PC-9 (cell line): ENCODE measurements at regions not wholly inside any gene's neighbourhood (a gene's known extent, or its start where the extent isn't known, plus 50 kb on each side); places are given as distances from the start of the nearest gene placed in this dataset.

Experiments used
- BruUV-seq: library from RNA; stranded (reverse); fragments of 400-500 nt; replicated peaks from 2 replicates; lab custom pipeline; 2021; lab: Mats Ljungman, UMichigan
- CTCF ChIA-PET: fragments of 300-600 bp; sonication (Branson Sonifier 250); formaldehyde crosslinking; loops from one replicate; lab custom pipeline; 2022; ENCODE audit warnings: antibody characterized with exemption; lab: Charles Lee
- POLR2A ChIA-PET: fragments of 300-600 bp; sonication (Branson Sonifier 250); formaldehyde crosslinking; loops from one replicate; lab custom pipeline; 2022; ENCODE audit warnings: antibody characterized with exemption; ENCODE audit not compliant: unreplicated experiment; lab: Charles Lee
- DNase-seq, 2 experiments: peaks; one replicate each; pipeline versions ENCODE4 v3.0.0 to v3.0.0-alpha.2; 2015 to 2022; ENCODE audit warnings: mixed read lengths in 1 of 2
- H2AFZ ChIP-seq: fragments of 200-600 bp; sonication (generic); 2 replicates; pipeline ENCODE4 v1.8.1; 2017; ENCODE audit warnings: antibody characterized with exemption
- H3F3A ChIP-seq: fragments of 200-600 bp; sonication (generic); 2 replicates; pipeline ENCODE4 v1.8.1; 2017; ENCODE audit warnings: antibody characterized with exemption, mild to moderate bottlenecking, low read depth; ENCODE audit not compliant: insufficient read depth
- H3K27ac ChIP-seq: fragments of 200-600 bp; sonication (generic); 2 replicates; pipeline ENCODE4 v1.6.1; 2016; ENCODE audit warnings: mixed run types
- H3K27me3 ChIP-seq: fragments of 200-600 bp; sonication (generic); 2 replicates; pipeline ENCODE4 v1.6.1; 2016; ENCODE audit warnings: low read depth, mixed run types; ENCODE audit not compliant: insufficient read depth
- H3K36me3 ChIP-seq: fragments of 200-600 bp; sonication (generic); 2 replicates; pipeline ENCODE4 v1.6.1; 2016; ENCODE audit warnings: low read depth, mixed run types
- H3K4me1 ChIP-seq: fragments of 200-600 bp; sonication (generic); replicated peaks from 2 replicates; pipeline ENCODE4 v1.6.1; 2016; ENCODE audit warnings: mixed run types; ENCODE audit not compliant: insufficient read depth
- H3K4me2 ChIP-seq: fragments of 200-600 bp; sonication (generic); 2 replicates; pipeline ENCODE4 v1.6.1; 2017; ENCODE audit warnings: mixed run types
- H3K4me3 ChIP-seq: fragments of 200-600 bp; sonication (generic); 2 replicates; pipeline ENCODE4 v1.6.1; 2016; ENCODE audit warnings: mixed run types
- H3K79me2 ChIP-seq: fragments of 200-600 bp; sonication (generic); 2 replicates; pipeline ENCODE4 v1.6.1; 2017; ENCODE audit warnings: low read depth, mixed run types
- H3K9me2 ChIP-seq: fragments of 200-600 bp; sonication (generic); 2 replicates; pipeline ENCODE4 v1.8.1; 2017; ENCODE audit warnings: mild to moderate bottlenecking; ENCODE audit not compliant: insufficient read depth
- H3K9me3 ChIP-seq: fragments of 200-600 bp; sonication (generic); 2 replicates; pipeline ENCODE4 v1.8.1; 2016; ENCODE audit warnings: low read depth; ENCODE audit not compliant: insufficient read depth
- H4K20me1 ChIP-seq: fragments of 200-600 bp; sonication (generic); 2 replicates; pipeline ENCODE4 v1.8.1; 2017; ENCODE audit not compliant: insufficient read depth
- EZH2 ChIP-seq: fragments of 200-600 bp; sonication (generic); IDR thresholded peaks from 2 replicates; pipeline ENCODE4 v1.8.0; 2017; ENCODE audit warnings: antibody characterized with exemption, low read depth
- intact Hi-C: fragments of 100-400 bp; cut with micrococcal nuclease; formaldehyde crosslinking; loops from one replicate; pipeline ENCODE4 v1.10.0; 2022; ENCODE audit not compliant: unreplicated experiment
- TF ChIP-seq, protein P1 (sequence below): fragments of 200-600 bp; sonication (generic); conservative IDR thresholded peaks from 2 replicates; pipeline ENCODE4 v1.6.1; 2017; ENCODE audit warnings: mixed run types, antibody characterized with exemption, mild to moderate bottlenecking, moderate library complexity

DNA sequence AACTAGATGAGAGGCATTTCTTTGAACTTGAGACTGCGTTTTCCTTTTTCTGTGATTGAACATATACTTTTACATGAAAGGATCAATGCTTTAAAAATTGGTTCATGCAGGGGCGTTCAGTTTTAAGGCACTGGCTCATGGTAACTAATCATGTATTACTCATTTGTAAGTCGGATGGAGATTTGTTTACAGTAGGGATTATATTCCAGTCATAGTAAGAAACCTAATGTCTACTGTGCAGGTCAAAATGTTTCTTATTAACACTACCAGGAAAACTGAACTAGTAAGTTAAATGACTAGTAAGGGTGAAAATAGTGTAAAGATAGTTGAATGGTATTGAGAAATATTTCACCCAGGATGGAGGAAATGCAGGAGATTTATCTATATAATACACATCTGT is 258.8 kb upstream of the GBE1 start:
- POLR2A ChIA-PET = no interaction called here
- BruUV-seq = no TSS peak

DNA sequence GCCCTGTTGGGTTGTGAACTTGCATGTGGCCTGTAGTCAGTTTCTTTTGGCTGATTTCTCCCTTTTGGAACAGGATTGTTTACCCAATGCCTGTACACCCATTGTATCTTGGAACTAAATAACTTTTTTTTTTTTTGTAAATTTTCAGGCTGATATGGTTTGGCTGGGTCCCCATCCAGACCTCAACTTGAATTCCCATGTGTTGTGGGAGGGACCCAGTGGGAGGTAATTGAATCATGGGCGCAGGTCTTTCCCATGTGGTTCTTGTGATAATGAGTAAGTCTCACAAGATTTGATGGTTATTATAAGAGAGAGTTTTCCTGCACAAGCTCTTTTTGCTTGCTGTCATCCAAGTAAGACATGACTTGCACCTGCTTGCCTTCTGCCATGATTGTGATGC is 253.8 kb upstream of the GBE1 start:
- no peak overlapping the region for H3K4me2 ChIP-seq
- no peaks in the 10 kb centered on the region for H3K79me2 ChIP-seq
- H2AFZ ChIP-seq = no peak overlapping the region
- no peaks in the 10 kb centered on the region for H3K9me2 ChIP-seq
- no peaks in the 10 kb centered on the region; the same call in 1 of the 2 replicates for H3F3A ChIP-seq
- TF ChIP-seq, protein P1, sequence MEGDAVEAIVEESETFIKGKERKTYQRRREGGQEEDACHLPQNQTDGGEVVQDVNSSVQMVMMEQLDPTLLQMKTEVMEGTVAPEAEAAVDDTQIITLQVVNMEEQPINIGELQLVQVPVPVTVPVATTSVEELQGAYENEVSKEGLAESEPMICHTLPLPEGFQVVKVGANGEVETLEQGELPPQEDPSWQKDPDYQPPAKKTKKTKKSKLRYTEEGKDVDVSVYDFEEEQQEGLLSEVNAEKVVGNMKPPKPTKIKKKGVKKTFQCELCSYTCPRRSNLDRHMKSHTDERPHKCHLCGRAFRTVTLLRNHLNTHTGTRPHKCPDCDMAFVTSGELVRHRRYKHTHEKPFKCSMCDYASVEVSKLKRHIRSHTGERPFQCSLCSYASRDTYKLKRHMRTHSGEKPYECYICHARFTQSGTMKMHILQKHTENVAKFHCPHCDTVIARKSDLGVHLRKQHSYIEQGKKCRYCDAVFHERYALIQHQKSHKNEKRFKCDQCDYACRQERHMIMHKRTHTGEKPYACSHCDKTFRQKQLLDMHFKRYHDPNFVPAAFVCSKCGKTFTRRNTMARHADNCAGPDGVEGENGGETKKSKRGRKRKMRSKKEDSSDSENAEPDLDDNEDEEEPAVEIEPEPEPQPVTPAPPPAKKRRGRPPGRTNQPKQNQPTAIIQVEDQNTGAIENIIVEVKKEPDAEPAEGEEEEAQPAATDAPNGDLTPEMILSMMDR = no peak
- TF ChIP-seq EZH2 = no peak
- CTCF ChIA-PET = interaction anchor here (0.5 kb wide), 1 partner anchor 681 kb away, joined by 3 read pairs; no protein-coding TSS in a partner anchor
- no peaks in the 10 kb centered on the region for H3K36me3 ChIP-seq
- H3K9me3 ChIP-seq = no peaks in the 10 kb centered on the region
- DNase-seq = no peak
- intact Hi-C loops = no loop called here
- H3K4me3 ChIP-seq = no peak overlapping the region
- POLR2A ChIA-PET = no interaction called here
- no TSS peak for BruUV-seq
- H3K27me3 ChIP-seq = no peaks in the 10 kb centered on the region
- no peaks in the 10 kb centered on the region for H3K4me1 ChIP-seq
- H3K27ac ChIP-seq = no peak overlapping the region
- no peaks in the 10 kb centered on the region for H4K20me1 ChIP-seq

More for the DNA sequence above, 258.8 kb upstream of the GBE1 start:
- H3K9me3 ChIP-seq = no peaks in the 10 kb centered on the region
- H3K79me2 ChIP-seq = no peaks in the 10 kb centered on the region
- no peak for DNase-seq
- H3K4me2 ChIP-seq = no peak overlapping the region
- CTCF ChIA-PET = no interaction called here
- no peak overlapping the region for H3K27ac ChIP-seq
- H3K27me3 ChIP-seq = no peaks in the 10 kb centered on the region
- no peak overlapping the region for H3K4me3 ChIP-seq
- TF ChIP-seq, protein P1 = no peak
- no peak for TF ChIP-seq EZH2
- H3K9me2 ChIP-seq = no peaks in the 10 kb centered on the region
- peaks cover 13% of the 10 kb centered on the region; the same call in 1 of the 2 replicates for H3K4me1 ChIP-seq
- no peaks in the 10 kb centered on the region for H3K36me3 ChIP-seq
- no peaks in the 10 kb centered on the region for H4K20me1 ChIP-seq
- intact Hi-C loops = no loop called here
- no peaks in the 10 kb centered on the region; the same call in 1 of the 2 replicates for H3F3A ChIP-seq
- no peak overlapping the region for H2AFZ ChIP-seq

DNA sequence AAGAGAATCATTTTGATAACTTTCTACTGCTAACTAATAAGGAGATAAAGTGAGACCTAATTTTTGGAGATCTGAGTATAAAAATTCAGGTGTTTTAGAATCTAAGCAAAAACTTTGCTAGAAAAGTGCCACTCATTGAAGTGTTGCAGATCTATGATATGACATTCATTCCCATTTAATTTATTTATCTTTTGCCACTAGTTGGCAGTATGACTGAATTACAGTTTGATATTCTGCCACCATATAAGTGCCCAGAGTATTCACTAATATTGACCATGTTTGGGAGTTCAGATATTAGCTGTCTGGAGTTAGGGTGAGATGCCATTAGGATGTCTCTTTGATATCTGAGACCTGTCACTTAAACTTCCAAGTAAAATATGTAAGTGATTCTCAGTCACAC is 251.3 kb upstream of the GBE1 start:
- Histone ChIP-seq H3K4me3 (no peak overlapping the region), H3K4me2 (no peak overlapping the region), H3K9me3 (no peaks in the 10 kb centered on the region), H3K27me3 (no peaks in the 10 kb centered on the region), H3K27ac (no peak overlapping the region), H3K4me1 (no peaks in the 10 kb centered on the region), H3K79me2 (no peaks in the 10 kb centered on the region), H4K20me1 (no peaks in the 10 kb centered on the region), H2AFZ (no peak overlapping the region), H3K9me2 (no peaks in the 10 kb centered on the region), H3F3A (no peaks in the 10 kb centered on the region), H3K36me3 (no peaks in the 10 kb centered on the region)
- intact Hi-C loops = no loop called here
- DNase-seq = no peak
- BruUV-seq = no TSS peak
- POLR2A ChIA-PET = no interaction called here
- CTCF ChIA-PET = interaction anchor here (0.5 kb wide), 1 partner anchor 597 kb away, joined by 4 read pairs; no protein-coding TSS in a partner anchor
- TF ChIP-seq EZH2 = no peak
- TF ChIP-seq, protein P1 = peak; percentile 46; the same call in 1 of the 2 replicates
